WERI-Rb-1 (cell line): ENCODE measurements at regions not wholly inside any gene's neighbourhood (a gene's known extent, or its start where the extent isn't known, plus 50 kb on each side); places are given as distances from the start of the nearest gene placed in this dataset.

Source experiments
- DNase-seq: peaks from one replicate; pipeline ENCODE4 v3.0.0-alpha.2; 2020
- H3K27ac ChIP-seq: fragments of 250-450 bp; sonication (Bioruptor Pico); 2 replicates; pipeline ENCODE4 v1.5.1; 2020; ENCODE audit warnings: mild to moderate bottlenecking, moderate library complexity
- H3K27me3 ChIP-seq: fragments of 250-450 bp; sonication (Bioruptor Pico); 2 replicates; pipeline ENCODE4 v1.5.1; 2021; ENCODE audit warnings: mild to moderate bottlenecking, low read depth, moderate library complexity; ENCODE audit not compliant: insufficient read depth, severe bottlenecking
- H3K36me3 ChIP-seq: fragments of 250-450 bp; sonication (Bioruptor Pico); 2 replicates; pipeline ENCODE4 v1.5.1; 2020; ENCODE audit warnings: mild to moderate bottlenecking, moderate library complexity
- H3K4me3 ChIP-seq: 2 replicates; pipeline ENCODE4 v1.5.1; 2011; ENCODE audit warnings: low read depth, mild to moderate bottlenecking, control low read depth, low read length
- H3K9me3 ChIP-seq: fragments of 250-450 bp; sonication (Bioruptor Pico); 2 replicates; pipeline ENCODE4 v1.5.1; 2021; ENCODE audit warnings: mild to moderate bottlenecking, moderate library complexity; ENCODE audit not compliant: severe bottlenecking
- CTCF ChIP-seq: IDR thresholded peaks from 2 replicates; pipeline ENCODE4 v1.5.1; 2011; ENCODE audit warnings: low read depth, mild to moderate bottlenecking, control low read depth, inconsistent platforms, low read length

GRCh38 chr13:30138511-30138910, 168.8 kb downstream of the KATNAL1 start:
- DNase-seq = no peak
- Histone ChIP-seq H3K27me3 (no peaks in the 10 kb centered on the region), H3K4me3 (no peak overlapping the region), H3K9me3 (no peaks in the 10 kb centered on the region), H3K27ac (no peak overlapping the region), H3K36me3 (no peaks in the 10 kb centered on the region)
- TF ChIP-seq CTCF = no peak

GRCh38 chr13:30135868-30136267, 171.5 kb downstream of the KATNAL1 start:
- H3K27me3 ChIP-seq = no peaks in the 10 kb centered on the region
- H3K36me3 ChIP-seq = no peaks in the 10 kb centered on the region
- no peak overlapping the region for H3K4me3 ChIP-seq
- no peaks in the 10 kb centered on the region for H3K9me3 ChIP-seq
- H3K27ac ChIP-seq = no peak overlapping the region
- DNase-seq = no peak
- TF ChIP-seq CTCF = no peak

- H3K36me3 ChIP-seq = no peaks in the 10 kb centered on the region
- TF ChIP-seq CTCF = no peak
These were observed 172.0 kb downstream of the KATNAL1 start for GRCh38 chr13:30135351-30135750.

DNA sequence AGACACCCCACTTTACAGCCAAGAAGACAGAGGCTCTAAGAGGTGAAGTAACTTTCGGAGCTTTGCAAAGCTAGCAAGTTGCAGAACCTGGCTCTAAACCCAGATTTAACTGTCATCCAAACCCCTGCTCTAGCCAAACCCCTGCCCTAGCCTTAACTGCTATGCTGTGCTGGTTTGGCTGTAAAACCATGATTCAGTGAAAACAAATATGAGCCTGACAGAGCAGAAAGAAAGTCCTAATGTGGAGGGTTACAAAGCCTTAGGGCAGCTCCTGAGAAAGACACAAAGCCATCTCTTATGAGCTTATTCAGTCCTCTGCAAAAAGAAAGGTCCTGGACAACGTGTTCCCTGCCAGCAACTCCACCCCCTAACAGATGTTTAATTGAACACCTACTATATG, 172.8 kb downstream of the KATNAL1 start:
- no peak for DNase-seq
- no peak overlapping the region for H3K4me3 ChIP-seq
- no peaks in the 10 kb centered on the region for H3K9me3 ChIP-seq
- no peaks in the 10 kb centered on the region for H3K27me3 ChIP-seq
- no peak for TF ChIP-seq CTCF
- no peaks in the 10 kb centered on the region for H3K36me3 ChIP-seq
- no peak overlapping the region for H3K27ac ChIP-seq

More at GRCh38 chr13:30135351-30135750, 172.0 kb downstream of the KATNAL1 start:
- DNase-seq = no peak
- Histone ChIP-seq H3K27me3 (no peaks in the 10 kb centered on the region), H3K4me3 (no peak overlapping the region), H3K9me3 (no peaks in the 10 kb centered on the region), H3K27ac (no peak overlapping the region)

- Histone ChIP-seq H3K27me3 (no peaks in the 10 kb centered on the region), H3K4me3 (no peak overlapping the region), H3K36me3 (no peaks in the 10 kb centered on the region), H3K9me3 (no peaks in the 10 kb centered on the region), H3K27ac (no peak overlapping the region)
- TF ChIP-seq CTCF = no peak
- DNase-seq = no peak
These were observed 173.4 kb downstream of the KATNAL1 start for GRCh38 chr13:30133996-30134395.

DNA sequence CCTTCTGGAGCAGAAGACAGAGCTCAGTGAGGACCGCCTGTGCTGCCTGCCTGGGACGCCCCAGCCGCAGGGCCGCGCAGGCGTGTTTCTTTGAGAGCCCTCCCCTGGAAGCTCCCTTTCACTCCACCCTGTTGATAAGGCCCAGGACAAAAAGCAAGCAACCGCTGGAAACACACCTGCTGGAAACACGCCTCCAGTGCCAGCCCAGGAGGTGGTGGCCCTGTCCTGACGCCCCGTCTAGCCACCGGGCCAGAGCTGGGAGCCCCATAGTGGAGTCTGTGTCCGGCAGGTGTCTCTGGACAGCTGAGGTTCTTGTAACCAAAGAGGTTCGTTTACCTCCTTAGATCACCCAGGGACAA, 173.8 kb downstream of the KATNAL1 start:
- Histone ChIP-seq H3K9me3 (no peaks in the 10 kb centered on the region), H3K27me3 (no peaks in the 10 kb centered on the region), H3K36me3 (no peaks in the 10 kb centered on the region), H3K27ac (no peak overlapping the region), H3K4me3 (no peak overlapping the region)
- no peak for TF ChIP-seq CTCF
- no peak for DNase-seq
